Activated CD4-positive, CD25-positive, alpha-beta regulatory T cell treated with anti-CD3 and anti-CD28 coated beads, Interleukin-2, amount 50 U/mL, for 24 hours (primary cell): ENCODE measurements at regions not wholly inside any gene's neighbourhood (a gene's known extent, or its start where the extent isn't known, plus 50 kb on each side); places are given as distances from the start of the nearest gene placed in this dataset.
A peak's percentile ranks its signal among the peaks of the same experiment; 100 is the strongest.
"Not testable (repeated sequence)": the region's sequence is repeated elsewhere in the genome, so short reads cannot be mapped to it uniquely, and the experiment has no call there.

Source experiments
- ATAC-seq, 2 donors: fragments of 150-1000 bp; cut with Tn5 transposase; one replicate each; pipeline ENCODE4 v1.10.0; 2021; ENCODE audit warnings: mild to moderate bottlenecking in 1 of 2, moderate library complexity in 1 of 2

DNA sequence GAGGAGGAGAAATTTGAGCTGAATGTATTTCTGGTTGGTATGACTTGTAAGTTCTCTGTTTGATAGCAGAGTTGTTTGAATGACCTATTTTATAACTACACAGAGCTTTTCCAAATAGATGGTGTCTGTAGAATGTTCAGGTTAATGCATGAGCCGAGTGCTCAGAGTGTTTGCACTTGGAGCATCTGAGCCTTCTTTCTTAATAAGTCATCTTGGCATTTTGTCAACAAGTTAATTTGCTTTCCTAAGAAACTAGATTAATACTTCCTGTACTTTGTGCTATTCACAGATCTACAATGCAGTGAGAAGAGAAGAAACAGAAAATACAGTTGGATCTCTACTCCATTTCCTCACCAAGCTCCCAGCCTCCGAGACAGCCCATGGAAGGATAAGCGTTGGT is 138.2 kb downstream of the PLCE1 start:
- ATAC-seq: no peak

DNA sequence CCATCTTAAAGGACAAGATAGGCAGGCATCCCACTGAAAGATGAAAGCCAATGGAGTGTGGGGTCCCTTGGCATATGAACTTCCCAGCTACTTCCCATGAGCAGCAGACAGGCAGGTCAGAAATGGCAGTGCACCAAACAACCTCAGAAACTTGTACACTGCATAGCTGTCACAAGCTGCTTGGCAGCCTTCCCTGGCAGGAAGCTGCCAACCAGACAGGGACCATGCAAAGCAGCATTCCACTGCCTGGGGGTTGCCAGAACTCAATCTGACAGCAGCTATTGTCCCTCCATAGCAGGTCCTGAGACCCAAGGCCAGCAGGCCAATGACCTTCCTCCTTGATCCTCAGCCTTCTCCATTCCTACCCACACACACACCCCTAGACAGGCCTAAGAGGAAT is 139.5 kb downstream of the PLCE1 start:
- ATAC-seq: no peak

DNA sequence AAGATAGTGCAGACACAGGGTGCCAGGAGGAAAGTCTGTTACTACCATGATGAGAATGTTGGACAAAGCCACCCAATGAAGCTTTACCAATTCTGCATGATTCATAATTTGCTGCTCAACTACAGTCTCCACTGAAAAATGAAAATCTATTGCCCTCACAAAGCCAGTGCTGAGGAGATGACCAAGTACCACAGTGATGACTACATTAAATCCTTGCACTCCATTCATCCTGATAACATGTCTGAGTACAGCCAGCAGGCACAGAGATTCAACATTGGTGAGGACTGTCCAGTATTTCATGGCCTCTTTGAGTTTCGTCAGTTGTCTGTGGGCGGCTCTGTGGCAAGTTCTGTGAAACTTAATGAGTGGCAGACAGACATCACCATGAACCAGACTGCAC is 144.0 kb downstream of the PLCE1 start:
- no peak for ATAC-seq

DNA sequence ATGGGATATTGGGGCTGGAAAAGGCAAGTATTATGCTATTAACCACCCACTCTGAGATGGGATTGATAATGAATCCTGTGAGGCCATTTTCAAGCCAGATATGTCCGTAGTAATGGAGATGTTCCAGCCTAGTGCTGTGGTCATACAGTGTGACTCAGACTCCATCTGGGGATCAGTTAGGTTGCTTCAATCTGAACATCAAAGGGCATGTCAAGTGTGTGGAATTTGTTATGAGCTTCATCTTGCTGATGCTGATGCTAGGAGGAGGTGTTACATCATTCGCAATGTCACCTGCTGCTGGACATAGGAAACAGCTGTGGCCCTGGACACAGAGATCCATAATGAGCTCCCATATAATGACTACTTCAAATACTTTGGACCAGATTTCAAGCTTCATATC is 144.7 kb downstream of the PLCE1 start:
- no peak for ATAC-seq

DNA sequence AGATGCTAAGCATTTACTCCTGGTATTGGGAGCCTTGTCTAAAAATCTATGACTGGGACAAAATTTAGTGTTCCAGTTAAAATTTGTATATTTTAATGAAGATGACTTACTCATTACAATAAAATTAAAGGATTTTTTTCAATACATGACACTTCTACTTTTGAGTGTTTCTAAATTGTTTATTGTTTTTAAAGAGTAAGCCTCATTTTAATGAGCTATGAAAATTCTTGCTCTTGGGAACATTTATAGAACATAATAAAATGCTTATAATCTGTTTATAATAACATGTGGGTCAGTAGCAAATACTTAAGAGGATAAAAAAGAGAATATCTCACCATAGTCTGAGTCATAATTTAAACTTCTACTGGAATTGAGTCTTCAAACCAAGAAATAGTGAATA is 149.5 kb downstream of the PLCE1 start:
- ATAC-seq: no peak

DNA sequence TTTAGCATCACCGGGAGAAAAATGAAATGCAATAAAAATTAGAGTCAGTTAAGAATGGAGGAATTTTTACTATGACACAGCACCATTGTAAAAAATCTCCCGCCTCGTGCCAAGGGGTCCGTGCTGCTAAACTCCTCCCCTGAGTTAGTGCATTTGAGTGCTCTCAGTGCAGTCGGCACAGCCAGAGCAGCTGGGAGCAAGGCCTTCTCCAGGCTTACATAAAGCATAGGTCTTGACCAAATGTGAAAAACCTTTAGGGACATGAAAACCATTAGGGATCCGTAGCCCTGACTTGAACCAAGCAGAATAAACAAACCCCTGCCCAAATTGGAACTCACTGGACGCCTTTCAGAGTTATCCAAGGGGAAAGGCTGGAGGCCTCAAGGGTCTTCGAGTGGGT is 152.6 kb downstream of the PLCE1 start:
- ATAC-seq: no peak

DNA sequence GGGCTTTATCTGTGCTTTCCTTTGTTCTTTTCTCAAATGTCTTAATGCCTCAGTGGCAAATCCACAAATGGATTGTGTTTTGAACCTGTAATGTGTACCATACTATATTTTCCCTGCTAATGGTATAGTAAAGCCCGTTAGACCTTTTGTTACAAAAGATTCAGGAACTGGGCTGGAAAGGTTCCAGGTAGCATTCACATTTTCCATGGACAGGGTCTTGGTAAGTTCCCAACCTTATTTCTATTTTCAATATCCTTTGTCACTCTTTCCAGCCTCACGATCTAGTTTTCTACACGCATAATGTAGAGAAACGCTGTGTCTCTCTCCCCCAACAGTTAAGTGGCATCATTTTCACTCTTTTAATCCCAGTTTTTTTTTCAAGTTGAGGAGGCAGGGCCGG is 153.0 kb downstream of the PLCE1 start:
- ATAC-seq: no peak

DNA sequence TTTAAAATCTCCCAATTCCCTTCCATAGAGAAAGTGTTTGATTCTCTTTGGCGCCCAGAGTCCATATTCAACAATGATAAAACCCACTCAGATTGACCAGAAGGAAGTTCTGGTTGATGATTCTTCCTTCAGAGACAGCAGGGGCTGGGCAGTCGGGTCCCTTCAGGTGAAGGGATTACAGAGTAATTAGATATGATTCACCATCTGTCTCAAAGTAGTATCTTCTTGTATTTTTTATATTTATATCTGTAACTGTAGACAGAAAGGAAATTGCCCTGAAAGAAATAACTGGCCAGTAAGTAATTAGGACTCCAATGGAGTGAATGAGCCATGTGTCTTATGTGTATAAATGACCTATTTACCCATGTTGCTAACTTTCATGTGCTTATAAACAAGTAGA is 156.0 kb downstream of the PLCE1 start:
- ATAC-seq: no peak

DNA sequence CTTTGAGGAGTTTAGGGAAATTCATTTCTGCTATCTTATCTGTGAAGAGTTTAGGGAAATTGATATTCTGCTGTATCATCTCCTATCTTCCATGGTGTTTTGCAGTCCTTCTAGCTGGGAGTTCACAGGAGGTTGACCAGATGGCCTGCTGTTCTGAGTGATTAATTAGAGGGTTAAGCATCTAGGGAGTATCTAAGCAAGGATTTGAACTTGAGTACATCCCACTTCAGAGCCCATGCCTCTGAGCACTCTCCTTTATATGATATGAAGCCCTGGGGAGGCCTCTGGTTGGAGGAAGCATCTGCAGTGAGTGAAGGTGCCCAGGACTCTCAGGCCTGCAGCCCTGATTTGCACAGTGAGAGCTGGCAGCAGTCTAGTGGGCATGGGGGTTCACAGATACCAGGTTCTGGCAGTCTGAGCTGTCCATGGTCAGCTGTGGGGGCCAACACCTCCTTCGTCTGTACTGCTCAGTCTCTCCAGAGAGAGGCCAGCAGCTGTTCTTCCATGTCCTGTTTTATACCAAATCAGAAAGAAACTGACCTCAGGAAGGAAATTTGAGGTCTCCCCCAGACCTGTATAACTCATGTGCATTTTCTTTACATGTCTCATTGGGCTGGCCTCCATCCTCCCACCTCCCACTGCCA is 156.9 kb downstream of the PLCE1 start:
- no peak for ATAC-seq

DNA sequence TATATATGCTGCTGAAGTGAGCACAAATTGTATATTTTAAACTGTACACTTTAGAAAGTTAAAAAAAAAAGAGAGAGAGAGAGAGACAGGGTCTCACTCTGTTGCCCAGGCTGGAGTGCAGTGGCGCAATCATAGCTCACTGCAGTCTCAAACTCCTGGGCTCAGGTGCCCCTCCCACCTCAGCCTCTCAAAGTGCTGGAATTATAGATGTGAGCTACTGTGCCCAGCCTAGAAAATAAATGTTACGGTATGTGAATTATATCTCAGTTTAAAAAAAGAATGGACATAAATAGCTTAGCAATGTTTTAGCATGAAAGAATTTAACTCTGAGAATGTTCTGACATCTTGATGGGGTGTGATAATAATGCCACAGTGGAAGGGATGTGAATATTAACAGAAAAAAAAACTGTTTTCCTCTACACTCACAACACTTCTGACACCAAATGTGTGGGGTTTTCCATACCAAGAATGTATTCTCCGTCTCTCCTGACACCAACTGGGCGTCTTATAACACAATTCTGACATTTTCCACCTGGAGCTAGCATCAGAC is 162.1 kb downstream of the PLCE1 start:
- ATAC-seq: no peak

DNA sequence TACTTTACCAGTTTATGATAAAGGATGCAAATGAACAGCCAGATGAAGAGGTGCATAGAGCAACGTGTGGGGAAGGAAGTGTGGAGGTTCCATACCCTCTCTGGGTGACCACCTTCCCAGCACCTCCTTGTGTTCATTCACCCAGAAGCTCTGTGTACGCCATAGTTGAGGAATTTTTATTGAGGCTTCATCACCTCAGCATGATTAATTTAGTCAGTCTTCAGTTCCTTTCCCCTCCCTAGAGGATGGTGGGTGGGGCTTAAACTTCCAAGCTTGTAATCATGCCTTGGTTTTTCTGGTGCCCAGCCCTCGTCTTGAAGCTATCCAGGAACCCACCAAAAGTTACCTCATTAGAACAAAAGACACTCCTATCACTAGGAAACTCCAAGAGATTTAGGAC is 162.7 kb downstream of the PLCE1 start:
- no peak for ATAC-seq

DNA sequence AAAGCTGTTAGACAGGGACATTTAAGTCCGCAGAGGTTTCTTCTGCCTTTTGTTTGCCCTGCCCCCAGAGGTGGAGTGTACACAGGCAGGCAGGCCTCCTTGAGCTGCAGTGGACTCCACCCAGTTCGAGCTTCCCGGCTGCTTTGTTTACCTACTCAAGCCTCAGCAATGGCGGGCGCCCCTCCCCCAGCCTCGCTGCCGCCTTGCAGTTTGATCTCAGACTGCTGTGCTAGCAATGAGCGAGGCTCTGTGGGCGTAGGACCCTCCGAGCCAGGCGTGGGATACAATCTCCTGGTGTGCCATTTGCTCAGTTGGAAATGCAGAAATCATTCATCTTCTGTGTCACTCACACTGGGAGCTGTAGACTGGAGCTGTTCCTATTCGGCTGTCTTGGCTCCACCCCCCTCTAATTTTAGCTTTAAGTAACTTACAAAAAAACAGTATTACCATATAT is 171.5 kb downstream of the PLCE1 start:
- ATAC-seq: not testable (repeated sequence)

DNA sequence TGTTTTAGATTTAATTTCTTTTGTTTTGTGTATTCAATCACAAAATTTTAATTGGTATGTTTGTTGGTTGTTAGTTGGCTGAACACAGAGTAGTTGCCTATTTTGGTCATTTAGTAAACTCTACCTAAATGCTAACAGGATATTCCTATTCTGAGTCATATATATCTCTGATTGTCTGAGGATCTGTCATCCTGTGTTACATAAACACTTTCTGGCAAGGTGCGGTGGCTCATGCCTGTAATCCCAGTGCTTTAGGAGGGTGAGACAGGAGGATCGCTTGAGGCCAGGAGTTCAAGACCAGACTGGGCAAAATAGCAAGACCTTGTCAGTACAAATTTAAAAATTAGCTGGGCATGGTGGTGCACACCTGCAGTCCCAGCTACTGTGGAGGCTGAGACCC is 178.6 kb downstream of the PLCE1 start:
- no peak for ATAC-seq

DNA sequence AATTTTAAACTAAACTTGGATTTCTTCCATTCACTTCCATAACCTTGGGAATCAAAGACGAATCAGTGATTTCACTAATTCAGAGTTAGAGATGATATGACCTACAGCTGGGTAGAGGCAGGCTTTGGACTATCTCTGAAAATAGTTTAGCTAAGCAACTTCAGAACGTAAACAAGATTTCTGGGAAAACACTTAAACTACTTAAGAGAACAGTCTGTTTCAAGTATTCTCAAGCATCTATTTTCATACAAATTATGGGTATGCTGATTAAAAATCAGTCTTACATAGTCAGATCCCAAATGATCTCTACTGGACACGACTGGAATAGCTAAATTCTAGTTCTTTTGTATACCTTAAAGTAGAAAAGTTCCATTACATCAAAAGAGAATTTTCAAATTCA is 179.9 kb downstream of the PLCE1 start:
- ATAC-seq: no peak

DNA sequence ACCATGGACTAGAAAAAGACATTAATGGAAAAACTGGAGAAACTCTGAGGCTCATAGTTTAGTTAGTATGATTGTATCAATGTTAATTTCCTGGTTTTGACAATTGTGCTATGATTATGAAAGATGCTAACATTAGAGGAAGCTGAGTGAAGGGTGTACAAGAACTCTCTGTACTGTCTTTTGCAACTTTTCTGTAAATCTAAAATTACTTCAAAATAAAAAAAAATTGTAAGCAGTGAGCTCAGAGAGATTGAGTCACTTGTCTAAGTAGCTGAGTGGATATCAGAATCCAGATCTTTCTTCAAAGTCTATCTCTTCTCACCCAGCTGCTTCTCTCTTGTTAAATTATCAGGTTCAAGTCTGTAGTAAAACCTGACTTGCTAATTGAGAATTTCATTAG is 181.1 kb downstream of the PLCE1 start:
- ATAC-seq: no peak

DNA sequence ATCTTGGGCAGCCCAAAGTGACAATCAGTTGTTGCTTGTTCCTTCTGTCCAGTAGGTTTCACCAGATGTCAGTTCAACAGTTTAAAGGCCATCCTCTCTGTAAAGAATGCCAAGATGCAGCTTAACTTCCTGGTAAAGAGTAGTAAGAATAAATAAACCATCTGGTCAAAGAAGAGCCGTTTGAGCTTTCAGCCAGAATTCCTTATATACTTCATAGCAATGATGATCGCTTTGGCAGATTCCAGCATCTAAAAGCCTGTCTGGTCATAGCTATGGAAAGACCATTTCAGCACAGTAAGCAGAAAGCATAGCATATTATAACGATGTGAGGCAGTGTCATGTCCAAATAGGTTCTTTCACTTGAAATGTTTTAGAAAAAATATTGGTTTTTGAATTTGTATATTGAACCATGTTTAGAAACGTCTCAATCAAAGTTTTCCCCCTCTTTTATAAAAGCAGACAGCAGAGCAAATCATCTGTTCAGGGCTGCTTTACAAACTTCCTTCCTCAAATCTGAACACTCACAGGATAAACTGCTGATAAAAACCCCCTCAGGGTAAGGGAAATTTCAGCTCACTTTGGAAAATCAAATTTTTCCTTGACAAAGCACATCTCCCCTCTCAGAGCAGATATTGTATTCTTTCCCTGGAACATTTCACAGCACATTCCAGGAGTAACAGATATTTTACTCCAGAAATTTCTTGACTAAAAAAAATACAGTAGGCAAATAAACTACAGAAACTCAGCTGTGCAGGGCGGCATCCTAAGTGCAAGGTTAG is 184.1 kb downstream of the NOC3L start:
- no peak for ATAC-seq

DNA sequence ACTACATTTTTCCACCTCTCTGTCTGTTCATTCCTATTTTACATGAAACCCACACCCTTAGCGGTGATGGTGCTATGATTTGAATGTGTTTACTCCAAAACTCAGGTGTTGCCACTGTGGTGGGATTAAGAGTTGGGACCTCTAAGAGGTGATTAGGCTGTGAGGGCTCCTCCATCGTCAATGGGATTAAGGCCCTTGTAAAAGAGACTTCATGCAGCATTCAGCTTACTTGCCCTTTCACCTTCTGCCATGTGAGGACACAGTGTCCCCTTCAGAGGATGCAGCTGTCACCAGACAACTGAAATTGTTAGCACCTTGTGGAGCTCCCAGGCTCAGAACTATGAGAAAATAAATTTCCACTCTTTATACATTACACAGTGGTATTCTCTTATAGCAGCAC is 182.2 kb downstream of the NOC3L start:
- no peak for ATAC-seq

DNA sequence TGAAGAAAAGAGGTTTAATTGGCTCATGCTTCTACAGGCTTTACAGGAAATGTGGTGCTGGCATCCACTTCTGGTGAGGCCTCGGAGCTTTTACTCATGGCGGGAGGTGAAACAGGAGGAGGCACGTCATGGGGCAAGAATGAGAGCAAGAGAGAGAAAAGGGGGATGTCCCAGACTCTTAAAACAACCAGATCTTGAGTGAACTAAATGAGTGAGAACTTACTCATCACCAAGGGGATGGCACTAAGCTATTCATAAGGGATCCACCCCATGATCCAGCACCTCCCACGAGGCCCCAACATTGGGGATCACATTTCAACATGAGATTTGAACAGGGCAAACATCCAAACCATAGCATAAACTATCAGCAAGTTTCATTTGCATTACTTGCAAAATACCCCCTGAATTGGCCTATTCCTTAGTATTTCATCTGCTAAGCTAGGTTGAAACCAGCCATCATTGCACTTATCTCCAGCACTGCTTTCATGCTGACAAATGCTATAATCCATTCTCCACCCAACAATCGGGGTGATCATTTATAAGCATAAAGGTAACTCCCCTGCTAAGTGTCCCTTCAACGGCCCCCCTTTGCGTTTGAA is 179.0 kb downstream of the NOC3L start:
- ATAC-seq: peak in 1 of 2 donors; percentile 36

DNA sequence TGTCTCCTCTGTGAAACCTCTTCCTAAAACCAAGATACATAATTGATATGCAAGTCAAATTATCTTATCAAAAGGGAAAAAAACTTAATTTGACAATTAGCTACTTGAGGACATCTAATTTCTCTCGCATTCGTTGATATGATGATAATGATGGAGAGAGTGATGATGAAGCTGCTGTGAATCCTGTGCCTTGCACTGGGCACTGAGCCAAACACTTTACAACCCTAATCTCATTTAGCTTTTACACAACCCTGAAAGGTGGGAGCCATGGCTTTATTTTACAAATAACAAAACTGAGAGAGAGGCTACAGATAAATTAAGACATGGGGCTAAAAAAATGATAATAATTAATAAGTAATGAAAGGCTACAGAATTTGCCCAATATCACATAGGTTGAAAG is 176.0 kb downstream of the NOC3L start:
- no peak for ATAC-seq

DNA sequence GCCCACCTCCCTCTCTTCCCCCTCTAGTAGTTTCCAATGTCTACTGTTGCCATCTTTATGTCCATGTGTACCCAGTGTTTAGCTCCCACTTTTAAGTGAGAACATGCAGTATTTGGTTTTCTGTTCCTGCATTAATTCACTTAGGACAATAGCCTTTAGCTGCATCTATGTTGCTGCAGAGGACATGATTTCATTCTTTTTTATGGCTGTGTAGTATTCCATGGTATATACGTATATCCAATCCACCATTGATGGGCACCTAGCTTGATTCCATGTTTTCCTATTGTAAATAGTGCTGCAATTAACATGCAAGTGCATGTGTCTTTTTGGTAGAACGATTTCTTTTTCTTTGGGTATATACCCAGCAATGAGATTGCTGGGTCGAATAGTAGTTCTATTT is 170.4 kb downstream of the NOC3L start:
- no peak for ATAC-seq

DNA sequence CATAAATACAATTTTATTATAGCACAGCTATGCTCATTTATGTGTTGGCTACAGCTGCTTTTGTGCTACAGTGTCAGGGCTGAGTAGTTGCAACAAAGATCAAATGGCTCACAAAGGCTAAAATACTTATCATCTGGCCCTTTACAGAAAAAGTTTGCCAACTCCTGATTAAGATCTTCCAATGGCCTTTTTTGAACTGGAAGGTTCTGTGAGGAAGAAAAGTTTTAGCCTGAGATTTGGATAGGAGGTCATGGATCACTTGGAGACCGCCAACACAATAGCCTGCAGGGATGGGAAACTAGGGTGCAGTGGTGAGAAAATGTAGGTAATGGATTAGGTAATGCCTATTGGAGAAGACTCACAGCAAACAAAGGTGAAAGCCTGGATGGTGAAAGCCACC is 169.8 kb downstream of the NOC3L start:
- ATAC-seq: no peak

DNA sequence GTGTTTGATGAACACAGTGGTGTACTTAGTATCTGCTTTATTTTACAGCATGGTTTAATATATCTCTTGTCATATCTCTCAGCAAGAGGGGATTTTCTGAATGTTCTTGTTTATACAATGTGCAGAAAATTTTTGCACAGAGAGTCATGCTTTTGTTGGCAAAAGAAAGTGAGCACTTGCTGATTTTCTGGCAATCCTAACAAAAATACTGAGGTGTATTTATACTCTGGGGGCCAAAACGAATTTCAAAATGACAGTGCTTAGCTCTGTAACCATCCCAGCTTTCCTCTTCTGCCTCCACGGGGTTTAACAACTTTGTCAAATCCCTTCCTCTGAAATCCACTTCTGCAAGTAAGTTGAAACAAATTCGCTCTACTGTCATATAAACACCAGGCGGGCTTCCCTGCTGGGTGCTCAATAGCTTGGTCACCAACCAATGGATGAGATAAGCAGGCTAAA is 169.2 kb downstream of the NOC3L start:
- no peak for ATAC-seq

DNA sequence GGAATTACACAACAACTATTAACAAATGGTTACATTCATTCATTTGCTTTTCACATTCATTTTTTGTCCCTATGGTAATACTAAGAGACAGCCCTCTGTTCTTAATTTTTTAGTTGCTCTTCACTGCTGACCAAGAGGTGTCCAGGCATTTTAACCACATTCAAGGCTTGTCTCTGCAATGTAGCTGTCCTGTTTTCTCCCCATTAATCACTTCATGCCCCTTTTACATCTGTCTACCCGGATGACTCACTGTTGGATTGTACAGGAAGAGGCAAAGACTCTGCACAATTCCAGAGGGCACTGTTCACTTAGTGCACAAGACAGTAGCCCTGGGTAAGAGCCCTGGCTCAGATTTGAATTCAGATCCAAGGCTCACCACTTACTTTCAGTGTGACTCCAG is 168.5 kb downstream of the NOC3L start:
- ATAC-seq: no peak

DNA sequence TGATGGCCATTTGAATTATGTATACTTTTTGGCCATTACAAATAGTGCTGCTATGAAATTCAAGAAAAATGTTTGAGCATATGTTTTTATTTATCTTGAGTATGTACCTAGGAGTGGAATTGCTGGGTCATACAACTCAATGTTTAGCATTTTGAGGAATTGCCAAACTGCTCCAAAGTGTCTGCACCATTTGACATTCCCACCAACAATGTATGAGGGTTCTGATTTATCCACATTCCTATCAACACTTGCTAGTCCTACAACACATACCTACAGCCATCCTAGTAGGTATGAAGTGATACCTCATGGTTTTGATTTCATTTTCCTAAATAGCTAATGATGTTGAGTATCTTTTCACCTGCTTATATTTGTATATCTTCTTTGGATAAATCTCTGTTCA is 165.5 kb downstream of the NOC3L start:
- no peak for ATAC-seq
